HCT116 (cell line): ENCODE measurements at regions not wholly inside any gene's neighbourhood (a gene's known extent, or its start where the extent isn't known, plus 50 kb on each side); places are given as distances from the start of the nearest gene placed in this dataset.

Experiments
- ATAC-seq: fragments of 200-7000 bp; cut with Tn5 transposase; 2 replicates; pipeline ENCODE4 v1.9.1; 2020; ENCODE audit warnings: mild to moderate bottlenecking, moderate library complexity
- BruUV-seq: library from RNA; stranded (reverse); fragments of 400-500 nt; replicated peaks from 2 replicates; lab custom pipeline; 2021; lab: Mats Ljungman, UMichigan
- CTCF ChIA-PET: fragments of 300-600 bp; sonication (Branson Sonifier 250); formaldehyde crosslinking; loops from one replicate; lab custom pipeline; 2021; ENCODE audit warnings: antibody characterized with exemption; lab: Charles Lee
- POLR2A ChIA-PET: fragments of 300-600, 350-600 bp; sonication (Branson Sonifier 250); formaldehyde crosslinking; loops from one replicate; lab custom pipeline; 2021; ENCODE audit warnings: antibody characterized with exemption; lab: Charles Lee
- RAD21 ChIA-PET, 2 experiments: fragments of 300-600 bp; sonication (Branson Sonifier 250); formaldehyde crosslinking; loops; one replicate each; lab custom pipeline; 2023; ENCODE audit warnings: low total read pairs in 2 of 2; ENCODE audit not compliant: uncharacterized antibody in 2 of 2, unreplicated experiment in 2 of 2, low non-redundant PET in 1 of 2; lab: Charles Lee
- DNase-seq: peaks from one replicate; pipeline ENCODE4 v3.0.0-alpha.2; 2010; ENCODE audit warnings: low read depth, low spot score
- H2AFZ ChIP-seq: fragments of 200-600 bp; shearing (Covaris generic), sonication (generic); 2 replicates; pipeline ENCODE4 v1.6.1; 2017; ENCODE audit warnings: low read depth, mixed run types, mixed read lengths, antibody characterized with exemption, low read length; ENCODE audit not compliant: poor library complexity, severe bottlenecking
- H3K27ac ChIP-seq: 2 replicates; pipeline ENCODE4 v1.5.1; 2012; ENCODE audit warnings: low read depth, low read length
- H3K27me3 ChIP-seq: fragments of 200-600 bp; sonication (generic); 2 replicates; pipeline ENCODE4 v1.6.1; 2016; ENCODE audit warnings: mixed run types, low read length, mixed read lengths; ENCODE audit not compliant: insufficient read depth
- H3K36me3 ChIP-seq, 2 experiments: fragments of 200-500 bp in 1 of 2; fragments of 200-600 bp in 1 of 2; sonication (Bioruptor generic) in 1 of 2; sonication (generic) in 1 of 2; 2 replicates each; pipeline versions ENCODE4 v1.5.1 to v1.6.1; 2014 to 2016; ENCODE audit warnings: low read length in 2 of 2, inconsistent platforms in 1 of 2, mixed read lengths in 1 of 2, mixed run types in 1 of 2; ENCODE audit not compliant: insufficient read depth in 2 of 2, control insufficient read depth in 1 of 2
- H3K4me1 ChIP-seq, 2 experiments: fragments of 200-600 bp in 1 of 2; sonication (generic) in 1 of 2; 2 replicates each; pipeline versions ENCODE4 v1.5.1 to v1.6.1; 2012 to 2017; ENCODE audit warnings: low read length in 2 of 2, inconsistent platforms in 1 of 2, mild to moderate bottlenecking in 1 of 2, mixed read lengths in 1 of 2, mixed run types in 1 of 2, moderate library complexity in 1 of 2; ENCODE audit not compliant: insufficient read depth in 2 of 2, control insufficient read depth in 1 of 2
- H3K4me2 ChIP-seq: fragments of 200-600 bp; sonication (generic); 2 replicates; pipeline ENCODE4 v1.6.1; 2017; ENCODE audit warnings: mixed run types, low read length, mixed read lengths
- H3K4me3 ChIP-seq, 2 experiments: fragments of 200-600 bp in 1 of 2; sonication (generic) in 1 of 2; replicated peaks in 1 of 2; 2 replicates each; pipeline ENCODE4 v1.5.1; 2011 to 2016; ENCODE audit warnings: low read length in 2 of 2, control low read depth in 1 of 2, low read depth in 1 of 2, mild to moderate bottlenecking in 1 of 2, mixed read lengths in 1 of 2, mixed run types in 1 of 2
- H3K79me2 ChIP-seq: fragments of 200-600 bp; sonication (generic); 2 replicates; pipeline ENCODE4 v1.6.1; 2017; ENCODE audit warnings: mild to moderate bottlenecking, mixed run types, low read length, moderate library complexity, mixed read lengths; ENCODE audit not compliant: insufficient read depth
- H3K9ac ChIP-seq: fragments of 200-600 bp; sonication (generic); 2 replicates; pipeline ENCODE4 v1.6.1; 2016; ENCODE audit warnings: low read length, mixed read lengths
- H3K9me2 ChIP-seq: fragments of 200-600 bp; sonication (generic), shearing (Covaris generic); 2 replicates; pipeline ENCODE4 v1.6.1; 2017; ENCODE audit warnings: mixed run types, mild to moderate bottlenecking, moderate library complexity; ENCODE audit not compliant: insufficient read depth
- H3K9me3 ChIP-seq, 2 experiments: fragments of 200-500 bp in 1 of 2; fragments of 200-600 bp in 1 of 2; sonication (Bioruptor generic) in 1 of 2; sonication (generic) in 1 of 2; 2 replicates each; pipeline ENCODE4 v1.6.1; 2014 to 2017; ENCODE audit warnings: low read length in 2 of 2, mixed read lengths in 2 of 2, inconsistent platforms in 1 of 2, low read depth in 1 of 2, mild to moderate bottlenecking in 1 of 2, mixed run types in 1 of 2, moderate library complexity in 1 of 2; ENCODE audit not compliant: control insufficient read depth in 1 of 2, insufficient read depth in 1 of 2
- H4K20me1 ChIP-seq: fragments of 200-600 bp; sonication (generic), shearing (Covaris generic); 2 replicates; pipeline ENCODE4 v1.6.1; 2017; ENCODE audit warnings: mixed run types, mild to moderate bottlenecking, moderate library complexity; ENCODE audit not compliant: insufficient read depth
- CEBPB ChIP-seq: IDR thresholded peaks from 2 replicates; pipeline ENCODE4 v1.6.1; 2012; ENCODE audit warnings: low read depth
- CTCF ChIP-seq, 3 experiments: fragments of 200-600 bp in 1 of 3; sonication (generic) in 1 of 3; IDR thresholded peaks in 2 of 3; conservative IDR thresholded peaks in 1 of 3; 2 replicates each; pipeline ENCODE4 v1.5.1; 2012 to 2017; ENCODE audit warnings: low read depth in 2 of 3, low read length in 2 of 3, antibody characterized with exemption in 1 of 3, borderline replicate concordance in 1 of 3, control low read depth in 1 of 3, mild to moderate bottlenecking in 1 of 3, mixed read lengths in 1 of 3, mixed run types in 1 of 3, moderate library complexity in 1 of 3; ENCODE audit not compliant: insufficient read depth in 1 of 3
- EGR1 ChIP-seq: IDR thresholded peaks from 2 replicates; pipeline ENCODE4 v1.6.1; 2012; ENCODE audit warnings: low read depth
- ELF1 ChIP-seq: IDR thresholded peaks from 2 replicates; pipeline ENCODE4 v1.6.1; 2012; ENCODE audit warnings: low read depth, borderline replicate concordance
- EZH2 ChIP-seq: fragments of 200-600 bp; sonication (generic); IDR thresholded peaks from 2 replicates; pipeline ENCODE4 v1.6.1; 2017; ENCODE audit warnings: antibody characterized with exemption, mixed run types
- EZH2phosphoT487 ChIP-seq: fragments of 200-600 bp; IDR thresholded peaks from 2 replicates; pipeline ENCODE4 v1.6.1; 2018; ENCODE audit warnings: antibody characterized with exemption, borderline replicate concordance
- FOSL1 ChIP-seq: IDR thresholded peaks from 2 replicates; pipeline ENCODE4 v1.6.1; 2012; ENCODE audit warnings: low read depth
- JUND ChIP-seq: IDR thresholded peaks from 2 replicates; pipeline ENCODE4 v1.6.1; 2012
- POLR2AphosphoS5 ChIP-seq: IDR thresholded peaks from 2 replicates; pipeline ENCODE4 v1.6.1; 2011; ENCODE audit warnings: mild to moderate bottlenecking, low read depth, low read length, moderate library complexity
- REST ChIP-seq: IDR thresholded peaks from 2 replicates; pipeline ENCODE4 v1.6.1; 2012; ENCODE audit warnings: low read depth
- SIN3A ChIP-seq: IDR thresholded peaks from 2 replicates; pipeline ENCODE4 v1.6.1; 2012; ENCODE audit warnings: low read depth
- SP1 ChIP-seq: IDR thresholded peaks from 2 replicates; pipeline ENCODE4 v1.6.1; 2012; ENCODE audit warnings: low read depth
- SRF ChIP-seq: IDR thresholded peaks from 2 replicates; pipeline ENCODE4 v1.6.1; 2012; ENCODE audit warnings: low read depth
- TCF7L2 ChIP-seq: IDR thresholded peaks from 2 replicates; pipeline ENCODE4 v1.7.0; 2011; ENCODE audit warnings: borderline replicate concordance, inconsistent platforms; ENCODE audit not compliant: insufficient read depth, insufficient read length; ENCODE audit errors: extremely low read depth
- YY1 ChIP-seq: IDR thresholded peaks from 2 replicates; pipeline ENCODE4 v1.6.1; 2011; ENCODE audit warnings: low read length, low read depth, moderate library complexity, mild to moderate bottlenecking; ENCODE audit not compliant: insufficient replicate concordance; ENCODE audit errors: extremely low read depth
- ZBTB33 ChIP-seq: IDR thresholded peaks from 2 replicates; pipeline ENCODE4 v1.6.1; 2011; ENCODE audit warnings: mild to moderate bottlenecking, low read length, moderate library complexity; ENCODE audit not compliant: insufficient replicate concordance; ENCODE audit errors: extremely low read depth
- ZNF274 ChIP-seq: fragments of 200-500 bp; sonication (Bioruptor generic); IDR thresholded peaks from 2 replicates; pipeline ENCODE4 v1.6.1; 2014; ENCODE audit warnings: mild to moderate bottlenecking, low read depth, low read length, inconsistent platforms
- intact Hi-C: fragments of 100-400 bp; cut with micrococcal nuclease; formaldehyde crosslinking; loops from 2 replicates; pipeline ENCODE4 v1.10.0; 2022
- TF ChIP-seq, protein P1 (sequence below): IDR thresholded peaks from 2 replicates; pipeline ENCODE4 v1.6.1; 2012
- TF ChIP-seq, protein P2 (sequence below): IDR thresholded peaks from 2 replicates; pipeline ENCODE4 v1.6.1; 2012

DNA sequence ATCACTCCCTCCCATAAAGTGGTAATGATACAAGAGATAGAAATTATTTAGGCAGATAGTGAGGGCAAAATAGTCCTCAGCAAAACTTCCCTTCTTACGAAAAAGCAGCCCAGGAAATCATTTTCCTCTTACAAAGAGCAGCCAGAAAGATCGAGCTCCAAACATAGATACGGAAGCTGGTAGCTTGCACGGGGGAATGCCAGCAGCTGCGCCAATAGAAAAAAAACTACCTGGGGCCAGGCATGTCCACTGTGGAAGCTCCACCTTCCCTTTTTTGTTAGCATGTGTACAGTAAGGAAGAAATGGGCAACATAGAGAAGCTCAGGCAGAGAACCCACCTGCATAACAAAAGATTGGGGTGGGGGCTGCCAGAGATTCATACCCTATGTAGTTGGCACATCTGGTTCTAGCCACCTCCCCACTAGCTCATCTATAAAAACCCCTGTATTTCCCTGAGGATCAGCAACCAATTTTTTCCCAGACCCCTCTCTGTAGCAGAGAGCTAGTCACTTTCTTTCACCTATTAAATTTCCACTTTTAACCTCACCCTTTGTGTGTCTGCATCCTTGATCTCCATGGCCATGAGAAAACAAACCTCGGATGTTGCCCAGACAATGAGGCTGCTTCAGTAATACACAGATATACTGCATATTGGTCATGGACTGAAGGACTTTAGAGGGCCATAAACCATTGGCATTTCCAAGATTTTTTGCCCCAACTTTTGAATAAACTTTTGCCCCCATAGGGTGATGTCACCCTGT, 52.1 kb downstream of the SOD2 start:
- Histone ChIP-seq H2AFZ (no peak overlapping the region), H4K20me1 (no peaks in the 10 kb centered on the region), H3K9ac (no peak overlapping the region), H3K9me3 (no peaks in the 10 kb centered on the region), H3K79me2 (no peaks in the 10 kb centered on the region), H3K36me3 (no peaks in the 10 kb centered on the region), H3K4me3 (no peak overlapping the region), H3K9me2 (no peaks in the 10 kb centered on the region), H3K27ac (no peak overlapping the region), H3K4me1 (peaks cover 16 to 22% of the 10 kb centered on the region in 2 experiments), H3K27me3 (no peaks in the 10 kb centered on the region; the same call in 1 of the 2 replicates), H3K4me2 (no peak overlapping the region)
- intact Hi-C loops, result no loop called here
- DNase-seq (no peak), ATAC-seq (no peak)
- ChIA-PET CTCF (interaction anchor here (1.3 to 1.9 kb wide), 2 partner anchors 8 to 466 kb away, joined by 3 to 6 read pairs; no protein-coding TSS in a partner anchor), RAD21 (no interaction called here), POLR2A (no interaction called here)
- no peak for TF ChIP-seq JUND
- no peak for TF ChIP-seq TCF7L2
- TF ChIP-seq CTCF (IDR thresholded peaks at IDR 0.05 in 2 of 3, conservative IDR thresholded peaks at IDR 0.05 in 1 of 3; ENCODE audit: borderline replicate concordance in 1 of 3, insufficient read depth in 1 of 3, low read depth in 2 of 3, low read length in 2 of 3), result no peak
- no peak for TF ChIP-seq CEBPB
- TF ChIP-seq ZNF274, result no peak
- TF ChIP-seq, protein P1, sequence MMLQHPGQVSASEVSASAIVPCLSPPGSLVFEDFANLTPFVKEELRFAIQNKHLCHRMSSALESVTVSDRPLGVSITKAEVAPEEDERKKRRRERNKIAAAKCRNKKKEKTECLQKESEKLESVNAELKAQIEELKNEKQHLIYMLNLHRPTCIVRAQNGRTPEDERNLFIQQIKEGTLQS, result no peak
- TF ChIP-seq REST, result no peak
- TF ChIP-seq SP1, result no peak
- TF ChIP-seq FOSL1, result no peak
- no peak for TF ChIP-seq ZBTB33
- no peak for TF ChIP-seq SRF
- TF ChIP-seq EZH2phosphoT487, result no peak
- TF ChIP-seq POLR2AphosphoS5, result no peak
- TF ChIP-seq, protein P2, sequence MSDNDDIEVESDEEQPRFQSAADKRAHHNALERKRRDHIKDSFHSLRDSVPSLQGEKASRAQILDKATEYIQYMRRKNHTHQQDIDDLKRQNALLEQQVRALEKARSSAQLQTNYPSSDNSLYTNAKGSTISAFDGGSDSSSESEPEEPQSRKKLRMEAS, result no peak
- no peak for TF ChIP-seq SIN3A
- TF ChIP-seq ELF1, result no peak
- no peak for TF ChIP-seq EGR1
- no peak for TF ChIP-seq YY1
- no peak for TF ChIP-seq EZH2
- BruUV-seq, result no TSS peak
